Coronary artery (tissue), 2 donors: ENCODE measurements at regions not wholly inside any gene's neighbourhood (a gene's known extent, or its start where the extent isn't known, plus 50 kb on each side); places are given as distances from the start of the nearest gene placed in this dataset.

Source experiments
- DNase-seq: peaks from one replicate; pipeline ENCODE4 v3.0.0-alpha.2; 2017; ENCODE audit warnings: low spot score
- H3K27ac ChIP-seq, 2 donors: fragments of 200-600 bp; sonication (generic); one replicate each; pipeline ENCODE4 v1.5.1; 2016 to 2019
- H3K4me3 ChIP-seq: fragments of 200-600 bp; sonication (generic); 2 replicates; pipeline ENCODE4 v1.5.1; 2016; ENCODE audit warnings: mild to moderate bottlenecking, moderate library complexity
- TF ChIP-seq, protein P1 (sequence below): fragments of 200-600 bp; sonication (generic); IDR thresholded peaks from one replicate; pipeline ENCODE4 v1.5.1; 2019; ENCODE audit warnings: antibody characterized with exemption

DNA sequence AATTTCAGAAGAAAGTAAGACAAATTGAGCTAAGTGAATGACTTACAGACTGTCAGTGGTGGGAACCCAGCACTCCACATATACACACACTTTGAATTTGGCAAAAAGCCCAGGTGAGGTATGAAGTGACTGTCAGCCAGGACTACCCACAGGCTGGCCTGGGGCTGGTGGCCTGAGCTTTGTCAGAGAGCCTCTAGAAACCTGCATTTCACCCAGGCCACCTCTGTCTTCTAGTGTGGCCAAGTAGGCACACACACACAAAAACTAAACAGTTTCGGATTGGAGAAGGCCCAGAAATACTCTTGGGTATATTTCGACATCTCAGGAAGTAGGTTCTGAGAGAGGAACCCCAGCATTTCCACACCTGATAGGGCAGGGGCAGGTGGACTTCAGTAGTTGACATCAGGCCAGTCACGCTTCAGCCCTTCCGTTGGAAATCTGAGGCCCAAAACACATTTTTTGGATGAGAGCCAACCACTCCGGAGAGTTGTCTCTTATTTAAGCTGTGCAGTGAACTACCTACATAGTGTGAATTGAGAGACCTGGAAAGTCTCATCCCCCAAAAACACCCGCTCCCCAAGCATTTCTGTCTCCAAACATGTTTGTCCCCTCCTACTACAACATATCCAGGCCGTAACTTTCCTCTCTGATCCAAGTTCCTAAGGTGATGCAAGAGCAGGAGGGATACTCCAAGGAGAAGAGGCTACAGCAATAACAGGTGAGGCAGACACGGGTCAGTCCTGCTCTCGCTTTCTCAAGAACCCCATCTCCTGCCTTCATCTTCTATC lies 167.2 kb upstream of the PROX1 start:
- TF ChIP-seq, protein P1, sequence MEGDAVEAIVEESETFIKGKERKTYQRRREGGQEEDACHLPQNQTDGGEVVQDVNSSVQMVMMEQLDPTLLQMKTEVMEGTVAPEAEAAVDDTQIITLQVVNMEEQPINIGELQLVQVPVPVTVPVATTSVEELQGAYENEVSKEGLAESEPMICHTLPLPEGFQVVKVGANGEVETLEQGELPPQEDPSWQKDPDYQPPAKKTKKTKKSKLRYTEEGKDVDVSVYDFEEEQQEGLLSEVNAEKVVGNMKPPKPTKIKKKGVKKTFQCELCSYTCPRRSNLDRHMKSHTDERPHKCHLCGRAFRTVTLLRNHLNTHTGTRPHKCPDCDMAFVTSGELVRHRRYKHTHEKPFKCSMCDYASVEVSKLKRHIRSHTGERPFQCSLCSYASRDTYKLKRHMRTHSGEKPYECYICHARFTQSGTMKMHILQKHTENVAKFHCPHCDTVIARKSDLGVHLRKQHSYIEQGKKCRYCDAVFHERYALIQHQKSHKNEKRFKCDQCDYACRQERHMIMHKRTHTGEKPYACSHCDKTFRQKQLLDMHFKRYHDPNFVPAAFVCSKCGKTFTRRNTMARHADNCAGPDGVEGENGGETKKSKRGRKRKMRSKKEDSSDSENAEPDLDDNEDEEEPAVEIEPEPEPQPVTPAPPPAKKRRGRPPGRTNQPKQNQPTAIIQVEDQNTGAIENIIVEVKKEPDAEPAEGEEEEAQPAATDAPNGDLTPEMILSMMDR, result no peak
- Histone ChIP-seq H3K27ac (no peak overlapping the region), H3K4me3 (no peak overlapping the region)
- no peak for DNase-seq

DNA sequence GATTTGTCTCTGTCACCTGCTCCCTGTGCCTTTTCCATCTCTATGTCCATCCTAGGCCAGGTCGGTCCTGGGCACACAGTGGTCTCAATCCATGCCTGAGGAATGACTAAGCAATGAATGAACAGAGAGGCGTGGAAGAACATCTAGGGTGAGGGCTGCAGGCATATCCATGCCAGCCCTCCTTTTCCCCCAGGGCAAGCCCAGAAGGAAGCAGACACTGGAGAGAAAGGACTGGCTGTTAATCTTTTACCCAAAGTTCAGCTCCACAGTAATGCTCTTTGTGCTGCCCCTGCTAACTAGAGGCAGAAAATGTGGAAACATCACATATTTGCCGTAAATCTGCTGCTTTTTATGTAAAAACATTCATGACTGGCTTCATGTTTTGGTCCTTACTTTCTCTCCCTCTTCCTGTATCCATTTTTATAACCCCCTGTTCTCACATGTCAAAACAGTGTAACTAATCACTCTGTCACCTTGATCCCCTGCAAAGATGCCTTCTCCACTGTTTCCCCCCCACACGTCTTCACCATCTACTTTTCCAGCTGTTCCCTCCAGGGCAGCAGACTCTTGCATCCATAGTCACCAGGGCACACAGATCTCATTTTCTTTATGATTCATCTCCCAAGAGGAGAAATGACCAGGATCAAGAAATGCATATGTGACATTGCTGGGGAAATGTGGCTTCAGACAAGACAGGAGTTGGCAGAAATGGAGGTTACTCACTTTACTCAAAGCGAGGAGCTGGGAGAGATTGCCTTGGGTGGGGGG lies 166.4 kb upstream of the PROX1 start:
- no peak overlapping the region for H3K27ac ChIP-seq
- TF ChIP-seq, protein P1, result no peak
- no peak for DNase-seq
- H3K4me3 ChIP-seq, result no peak overlapping the region

DNA sequence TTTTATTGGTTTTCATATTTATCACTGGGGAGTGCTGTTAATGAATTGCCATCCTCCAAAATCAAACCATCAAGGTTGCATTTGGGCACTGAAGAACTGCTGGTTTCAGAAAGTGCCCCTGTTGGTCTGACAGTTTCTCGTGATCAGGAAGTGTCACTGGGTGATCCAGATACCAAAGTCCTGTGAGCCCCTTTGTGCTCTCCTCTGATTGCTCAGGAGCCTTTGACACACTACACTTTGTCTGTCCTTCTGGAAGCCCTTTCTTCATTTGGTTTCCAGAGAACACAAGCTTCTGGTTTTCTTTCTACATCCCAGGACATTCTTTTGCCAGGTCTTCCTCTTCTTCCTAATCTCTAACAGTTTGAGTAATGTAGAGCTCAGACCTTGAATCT lies 165.8 kb upstream of the PROX1 start:
- no peak for DNase-seq
- TF ChIP-seq, protein P1, result no peak
- H3K27ac ChIP-seq, result no peak overlapping the region
- no peak overlapping the region for H3K4me3 ChIP-seq

DNA sequence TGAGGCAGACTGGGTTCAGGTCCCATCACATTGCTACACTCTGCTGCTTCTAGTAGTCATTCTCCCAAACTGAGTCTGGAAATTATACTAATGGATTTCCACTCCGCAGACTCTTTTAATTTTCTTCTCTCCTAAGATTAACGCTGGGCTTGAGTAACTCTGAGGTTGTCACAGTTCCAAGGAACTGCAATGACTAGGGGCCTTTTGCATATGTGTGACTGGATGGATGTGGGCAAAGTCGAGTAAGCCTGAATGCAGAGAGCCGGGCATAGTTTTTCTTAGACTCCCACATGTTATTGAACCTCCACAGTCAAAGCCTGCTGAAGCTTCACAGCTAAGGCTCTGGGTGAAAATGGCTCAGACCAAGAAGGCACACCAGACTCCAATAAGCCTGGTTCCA lies 160.9 kb upstream of the PROX1 start:
- no peak for DNase-seq
- no peak overlapping the region for H3K4me3 ChIP-seq
- TF ChIP-seq, protein P1, result no peak
- H3K27ac ChIP-seq, result no peak overlapping the region

DNA sequence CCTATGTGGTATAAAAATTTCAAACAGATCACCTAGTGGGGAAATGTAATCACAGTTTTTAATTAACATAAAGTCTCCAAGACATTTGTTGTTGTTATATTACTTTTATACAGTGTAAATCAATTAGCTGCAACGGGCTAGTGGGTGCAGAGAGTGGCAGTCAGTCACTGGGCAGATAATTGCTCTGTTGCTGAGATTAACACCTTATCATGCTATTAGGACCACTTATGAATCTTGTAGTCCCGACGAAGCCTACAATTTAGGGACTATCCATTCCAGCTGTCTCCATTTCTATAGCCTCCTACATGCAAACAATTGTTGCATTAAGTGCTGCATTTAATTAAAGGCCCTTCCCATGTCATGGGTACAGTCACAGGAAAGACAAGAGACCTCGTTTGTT lies 158.9 kb upstream of the PROX1 start:
- Histone ChIP-seq H3K27ac (no peak overlapping the region), H3K4me3 (no peak overlapping the region)
- TF ChIP-seq, protein P1, result no peak
- no peak for DNase-seq

DNA sequence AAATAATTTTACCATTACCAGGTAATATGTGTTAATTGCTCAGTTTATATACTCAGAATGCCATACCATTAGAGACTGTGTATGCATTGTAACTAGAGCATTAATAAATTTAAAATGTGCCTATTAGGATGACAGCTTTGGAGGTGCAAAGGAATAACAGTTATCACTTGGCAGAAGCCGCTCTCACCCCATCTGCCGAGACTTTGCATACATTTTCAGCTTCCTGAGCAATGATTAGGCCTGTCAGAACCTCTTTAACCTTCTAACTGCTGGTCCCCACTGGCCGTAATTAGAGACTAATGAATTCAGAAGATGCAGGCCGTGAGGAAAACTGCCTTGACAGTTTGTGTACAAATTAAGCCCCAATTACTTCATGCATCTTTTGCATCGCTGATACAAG lies 158.0 kb upstream of the PROX1 start:
- TF ChIP-seq, protein P1, result no peak
- no peak for DNase-seq
- H3K27ac ChIP-seq, result no peak overlapping the region
- H3K4me3 ChIP-seq, result no peak overlapping the region

DNA sequence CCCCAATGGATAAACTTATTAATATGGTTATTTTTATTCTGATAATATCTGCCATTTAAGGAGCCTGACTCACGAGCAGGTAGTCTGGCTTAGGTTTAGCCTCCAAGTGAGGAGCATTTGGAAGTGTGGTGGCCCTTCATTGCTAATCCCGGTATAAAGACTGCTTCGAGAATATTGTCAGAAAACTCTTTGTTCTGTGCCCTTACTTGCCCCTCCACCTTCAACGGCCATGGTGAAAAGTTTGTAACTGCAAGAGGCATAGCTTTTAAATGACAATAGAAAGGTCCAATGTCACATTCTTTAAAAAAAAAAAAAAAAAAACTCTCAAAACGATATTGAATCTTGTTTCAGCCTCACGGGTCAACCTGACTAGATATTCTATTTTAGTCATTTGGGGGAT lies 157.4 kb upstream of the PROX1 start:
- H3K27ac ChIP-seq, result no peak overlapping the region
- no peak for DNase-seq
- H3K4me3 ChIP-seq, result no peak overlapping the region
- TF ChIP-seq, protein P1, result no peak
